Vagina (tissue), 2 donors: ENCODE measurements at regions not wholly inside any gene's neighbourhood (a gene's known extent, or its start where the extent isn't known, plus 50 kb on each side); places are given as distances from the start of the nearest gene placed in this dataset.

Experiments used
- DNase-seq, 2 donors: peaks; one replicate each; pipeline ENCODE4 v3.0.0-alpha.2; 2017; ENCODE audit errors: extremely low spot score in 2 of 2
- H3K27ac ChIP-seq: fragments of 200-600 bp; sonication (generic); one replicate; pipeline ENCODE4 v1.5.1; 2019
- H3K27me3 ChIP-seq: fragments of 200-600 bp; sonication (generic); one replicate; pipeline ENCODE4 v1.5.1; 2019
- H3K36me3 ChIP-seq, 2 donors: fragments of 200-600 bp; sonication (generic); one replicate each; pipeline ENCODE4 v1.5.1; 2017 to 2019
- H3K4me1 ChIP-seq: fragments of 200-600 bp; sonication (generic); one replicate; pipeline ENCODE4 v1.5.1; 2019
- H3K4me3 ChIP-seq, 2 donors: fragments of 200-600 bp; sonication (generic); 1 replicate in 1 of 2; 2 replicates in 1 of 2; pipeline ENCODE4 v1.5.1; 2016 to 2019
- H3K9me3 ChIP-seq: fragments of 200-600 bp; sonication (generic); one replicate; pipeline ENCODE4 v1.5.1; 2019
- POLR2A ChIP-seq, 2 donors: fragments of 450-650 bp; IDR thresholded peaks; one replicate each; pipeline ENCODE4 v1.6.1; 2017; ENCODE audit warnings: antibody characterized with exemption in 2 of 2, mild to moderate bottlenecking in 2 of 2, moderate library complexity in 2 of 2
- POLR2AphosphoS5 ChIP-seq, 2 donors: sonication (generic); formaldehyde crosslinking; IDR thresholded peaks; one replicate each; pipeline ENCODE4 v1.9.0; 2017; ENCODE audit warnings: antibody characterized with exemption in 2 of 2, mild to moderate bottlenecking in 2 of 2, low read depth in 1 of 2; ENCODE audit not compliant: insufficient read depth in 1 of 2
- intact Hi-C: fragments of 100-400 bp; cut with DNase I; formaldehyde crosslinking; loops from one replicate; pipeline ENCODE4 v1.15.1; 2023
- TF ChIP-seq, protein P1 (sequence below), 3 experiments: fragments of 450-650 bp in 2 of 3; fragments of 200-600 bp in 1 of 3; sonication (generic) in 1 of 3; IDR thresholded peaks; one replicate each; pipeline ENCODE4 v1.5.1; 2017 to 2019; ENCODE audit warnings: antibody characterized with exemption in 3 of 3, mild to moderate bottlenecking in 2 of 3, moderate library complexity in 2 of 3

DNA sequence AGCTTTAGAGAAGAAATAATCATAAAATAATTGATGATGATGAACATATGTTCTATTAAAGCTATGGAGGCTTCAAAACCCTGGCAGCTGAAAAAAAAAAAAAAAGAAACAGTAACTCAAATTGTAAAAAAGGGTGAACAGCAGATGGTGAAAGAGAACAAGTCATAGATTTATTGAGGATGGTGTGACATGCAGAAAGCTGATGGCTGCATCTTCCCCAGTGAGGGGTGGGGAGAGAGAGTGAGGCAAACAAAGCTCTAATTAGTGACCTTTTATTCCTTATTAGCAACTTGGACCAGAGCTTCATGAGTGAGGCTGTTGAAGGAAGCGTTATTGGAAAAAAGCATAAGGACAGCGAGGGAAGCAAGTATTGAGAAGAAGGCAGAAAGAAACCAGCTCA is 191.7 kb downstream of the EDN1 start:
- intact Hi-C loops, result no loop called here
- no peaks in the 10 kb centered on the region for H3K36me3 ChIP-seq
- no peak for DNase-seq
- no peak for TF ChIP-seq POLR2A (IDR thresholded peaks at IDR 0.05)
- TF ChIP-seq, protein P1, sequence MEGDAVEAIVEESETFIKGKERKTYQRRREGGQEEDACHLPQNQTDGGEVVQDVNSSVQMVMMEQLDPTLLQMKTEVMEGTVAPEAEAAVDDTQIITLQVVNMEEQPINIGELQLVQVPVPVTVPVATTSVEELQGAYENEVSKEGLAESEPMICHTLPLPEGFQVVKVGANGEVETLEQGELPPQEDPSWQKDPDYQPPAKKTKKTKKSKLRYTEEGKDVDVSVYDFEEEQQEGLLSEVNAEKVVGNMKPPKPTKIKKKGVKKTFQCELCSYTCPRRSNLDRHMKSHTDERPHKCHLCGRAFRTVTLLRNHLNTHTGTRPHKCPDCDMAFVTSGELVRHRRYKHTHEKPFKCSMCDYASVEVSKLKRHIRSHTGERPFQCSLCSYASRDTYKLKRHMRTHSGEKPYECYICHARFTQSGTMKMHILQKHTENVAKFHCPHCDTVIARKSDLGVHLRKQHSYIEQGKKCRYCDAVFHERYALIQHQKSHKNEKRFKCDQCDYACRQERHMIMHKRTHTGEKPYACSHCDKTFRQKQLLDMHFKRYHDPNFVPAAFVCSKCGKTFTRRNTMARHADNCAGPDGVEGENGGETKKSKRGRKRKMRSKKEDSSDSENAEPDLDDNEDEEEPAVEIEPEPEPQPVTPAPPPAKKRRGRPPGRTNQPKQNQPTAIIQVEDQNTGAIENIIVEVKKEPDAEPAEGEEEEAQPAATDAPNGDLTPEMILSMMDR (IDR thresholded peaks at IDR 0.05), result no peak
- TF ChIP-seq POLR2AphosphoS5 (IDR thresholded peaks at IDR 0.05; ENCODE audit: insufficient read depth in 1 of 2, low read depth in 1 of 2), result no peak
- H3K9me3 ChIP-seq, result no peaks in the 10 kb centered on the region
- no peak overlapping the region for H3K27ac ChIP-seq
- H3K4me1 ChIP-seq, result no peaks in the 10 kb centered on the region
- no peak overlapping the region for H3K4me3 ChIP-seq
- H3K27me3 ChIP-seq, result no peaks in the 10 kb centered on the region

DNA sequence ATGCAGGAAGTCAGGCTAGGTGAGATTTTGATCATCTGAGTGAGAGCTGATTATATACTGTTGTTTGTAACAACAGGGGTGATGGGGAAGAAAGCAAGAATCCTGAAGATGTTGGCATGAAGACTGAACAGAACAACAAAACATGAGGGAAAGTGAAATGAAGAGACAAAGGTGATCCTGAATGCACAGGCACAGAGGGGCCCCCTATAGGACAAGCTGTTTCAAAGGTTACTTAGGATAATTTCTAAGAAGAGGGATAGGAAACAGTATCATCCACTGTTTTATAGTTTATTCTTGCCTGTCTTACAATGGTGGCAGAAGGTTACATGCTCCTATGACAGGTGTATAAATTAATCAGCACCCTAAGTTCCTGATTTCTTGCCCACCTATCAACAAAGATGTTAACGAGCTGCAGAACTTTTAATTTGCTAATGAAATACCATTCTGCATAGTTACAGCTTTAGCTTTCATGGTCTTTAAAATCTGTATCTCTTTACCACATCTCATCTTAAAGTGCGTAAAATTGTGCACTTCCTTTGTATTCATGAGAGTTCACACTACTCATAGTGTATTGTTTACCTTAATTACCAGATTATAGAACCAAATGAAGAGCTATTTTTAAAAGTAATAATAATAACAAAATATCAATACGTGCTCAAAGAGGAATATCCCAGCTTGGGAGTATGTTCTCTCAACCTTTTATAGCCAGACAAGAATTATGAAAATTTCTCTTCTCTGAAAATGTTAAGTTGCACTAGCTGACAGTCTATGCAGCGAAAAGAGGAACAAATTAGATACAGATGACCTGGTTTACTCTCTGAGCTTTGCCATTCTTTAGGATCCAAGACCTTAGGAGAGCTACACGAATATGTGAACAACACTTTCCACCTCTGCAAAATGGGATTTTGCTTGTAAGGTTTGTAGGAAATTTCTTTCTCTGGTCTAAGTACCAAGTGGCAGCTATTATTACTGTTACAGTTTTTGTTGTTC is 192.5 kb downstream of the EDN1 start:
- Histone ChIP-seq H3K36me3 (no peaks in the 10 kb centered on the region), H3K27me3 (no peaks in the 10 kb centered on the region), H3K4me3 (no peak overlapping the region), H3K27ac (no peak overlapping the region), H3K4me1 (no peaks in the 10 kb centered on the region), H3K9me3 (no peaks in the 10 kb centered on the region)
- DNase-seq, result no peak
- TF ChIP-seq POLR2AphosphoS5 (IDR thresholded peaks at IDR 0.05; ENCODE audit: insufficient read depth in 1 of 2, low read depth in 1 of 2) (no peak), POLR2A (IDR thresholded peaks at IDR 0.05) (no peak)
- TF ChIP-seq, protein P1 (IDR thresholded peaks at IDR 0.05), result no peak
- intact Hi-C loops, result no loop called here

DNA sequence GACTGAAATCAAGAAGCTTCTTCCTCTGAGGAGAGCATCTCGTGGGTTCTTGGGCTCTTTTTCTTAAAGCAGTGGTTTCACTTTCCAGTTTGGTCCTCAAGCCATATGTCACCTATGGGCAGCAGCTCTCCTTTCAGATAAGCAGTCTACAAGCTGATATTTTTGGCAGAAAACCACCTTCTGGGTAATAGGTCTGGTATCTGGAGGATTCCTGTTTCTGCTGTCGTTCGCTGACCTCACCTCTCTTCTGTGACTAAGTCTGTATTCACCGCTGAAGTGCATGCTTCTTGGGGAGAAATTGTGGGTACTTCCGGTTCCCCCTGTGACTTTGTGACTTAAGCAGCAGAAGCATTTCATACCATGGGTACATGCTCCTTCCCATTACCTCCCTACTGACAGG is 193.6 kb downstream of the EDN1 start:
- no peaks in the 10 kb centered on the region for H3K4me1 ChIP-seq
- H3K27me3 ChIP-seq, result no peaks in the 10 kb centered on the region
- intact Hi-C loops, result no loop called here
- no peak overlapping the region for H3K4me3 ChIP-seq
- H3K36me3 ChIP-seq, result no peaks in the 10 kb centered on the region
- no peak for DNase-seq
- TF ChIP-seq, protein P1 (IDR thresholded peaks at IDR 0.05), result no peak
- TF ChIP-seq POLR2A (IDR thresholded peaks at IDR 0.05) (no peak), POLR2AphosphoS5 (IDR thresholded peaks at IDR 0.05; ENCODE audit: insufficient read depth in 1 of 2, low read depth in 1 of 2) (no peak)
- H3K27ac ChIP-seq, result no peak overlapping the region
- no peaks in the 10 kb centered on the region for H3K9me3 ChIP-seq

DNA sequence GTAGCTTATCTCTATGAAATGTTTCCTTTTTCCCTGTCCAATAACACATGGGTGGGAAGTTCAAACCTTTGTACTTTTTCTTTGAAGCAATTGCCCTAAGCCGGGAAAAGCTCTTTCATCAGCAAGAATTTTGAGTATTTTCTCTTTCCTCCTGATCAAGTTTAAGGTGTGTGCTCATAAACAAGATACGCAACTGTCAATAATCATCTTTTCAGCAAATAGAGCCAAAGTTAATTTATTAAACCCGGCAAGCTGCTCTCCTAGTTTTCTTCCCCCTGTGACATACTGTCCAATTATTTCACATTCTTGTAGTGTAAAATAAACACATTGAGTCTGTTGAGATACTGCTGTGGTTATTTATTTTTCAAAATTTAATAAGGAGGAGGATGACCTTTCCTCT is 194.4 kb downstream of the EDN1 start:
- Histone ChIP-seq H3K4me1 (no peaks in the 10 kb centered on the region), H3K9me3 (no peaks in the 10 kb centered on the region), H3K27me3 (no peaks in the 10 kb centered on the region), H3K27ac (no peak overlapping the region), H3K36me3 (no peaks in the 10 kb centered on the region), H3K4me3 (no peak overlapping the region)
- TF ChIP-seq, protein P1 (IDR thresholded peaks at IDR 0.05), result no peak
- TF ChIP-seq POLR2A (IDR thresholded peaks at IDR 0.05) (no peak), POLR2AphosphoS5 (IDR thresholded peaks at IDR 0.05; ENCODE audit: insufficient read depth in 1 of 2, low read depth in 1 of 2) (no peak)
- no peak for DNase-seq
- intact Hi-C loops, result no loop called here

DNA sequence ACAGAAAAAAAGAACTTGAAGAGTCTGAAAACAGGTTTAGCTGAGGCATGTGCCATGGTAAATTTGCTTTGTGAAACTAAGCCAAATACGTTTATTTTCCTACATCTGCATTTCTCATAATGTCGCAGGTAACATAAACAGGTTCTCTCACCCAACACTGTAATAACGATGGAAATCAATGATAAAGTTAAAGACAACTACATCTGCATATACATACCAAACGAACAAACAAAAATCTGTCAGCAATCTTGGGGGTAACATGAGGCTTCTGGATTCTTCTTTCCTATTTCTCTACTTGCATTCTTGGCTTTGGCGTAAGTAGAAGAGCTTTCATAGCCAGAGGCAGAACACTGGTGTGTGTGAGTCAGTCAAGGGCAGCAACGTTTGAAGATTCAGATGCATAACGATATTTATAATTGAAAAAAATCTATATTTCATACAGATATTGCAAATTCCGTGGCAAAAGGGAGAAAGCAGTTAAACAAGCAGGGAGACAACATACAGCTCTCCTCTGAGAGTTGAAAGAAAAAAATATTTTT is 195.1 kb downstream of the EDN1 start:
- Histone ChIP-seq H3K9me3 (no peaks in the 10 kb centered on the region), H3K27ac (no peak overlapping the region), H3K36me3 (no peaks in the 10 kb centered on the region), H3K4me1 (no peaks in the 10 kb centered on the region), H3K27me3 (no peaks in the 10 kb centered on the region), H3K4me3 (no peak overlapping the region)
- intact Hi-C loops, result no loop called here
- no peak for TF ChIP-seq POLR2AphosphoS5 (IDR thresholded peaks at IDR 0.05; ENCODE audit: insufficient read depth in 1 of 2, low read depth in 1 of 2)
- TF ChIP-seq, protein P1 (IDR thresholded peaks at IDR 0.05), result no peak
- TF ChIP-seq POLR2A (IDR thresholded peaks at IDR 0.05), result no peak
- DNase-seq, result no peak
